B cell (primary cell): ENCODE measurements at regions not wholly inside any gene's neighbourhood (a gene's known extent, or its start where the extent isn't known, plus 50 kb on each side); places are given as distances from the start of the nearest gene placed in this dataset.

ENCODE experiments used
- ATAC-seq: fragments of 200-7000 bp; cut with Tn5 transposase; one replicate; pipeline ENCODE4 v1.10.0; 2021; ENCODE audit warnings: low read depth, mild to moderate bottlenecking, moderate number of reproducible peaks, moderate library complexity
- CTCF ChIA-PET: fragments of 350-600 bp; sonication (Branson Sonifier 250); formaldehyde crosslinking; loops from one replicate; lab custom pipeline; 2021; ENCODE audit warnings: antibody characterized with exemption, inconsistent platforms; lab: Charles Lee
- POLR2A ChIA-PET: fragments of 350-600 bp; sonication (Branson Sonifier 250); formaldehyde crosslinking; loops from one replicate; lab custom pipeline; 2021; ENCODE audit warnings: antibody characterized with exemption; lab: Charles Lee
- DNase-seq: peaks from one replicate; pipeline ENCODE4 v3.0.0; 2013
- H2AFZ ChIP-seq: 2 replicates; pipeline ENCODE4 v1.6.1; 2012; ENCODE audit warnings: mild to moderate bottlenecking, low read depth, low read length; ENCODE audit not compliant: insufficient read depth, poor library complexity, severe bottlenecking
- H3K27ac ChIP-seq, 2 donors: 1 replicate in 1 of 2; 2 replicates in 1 of 2; pipeline ENCODE4 v1.5.1; 2012 to 2013; ENCODE audit warnings: low read length in 2 of 2, mild to moderate bottlenecking in 2 of 2, moderate library complexity in 1 of 2
- H3K27me3 ChIP-seq, 4 experiments: fragments of 200-600 bp in 1 of 4; sonication (generic) in 1 of 4; replicated peaks in 1 of 4; 1 replicate in 2 of 4; 2 replicates in 2 of 4; pipeline versions ENCODE4 v1.6.1 to v1.7.0; 2013 to 2016; ENCODE audit warnings: low read length in 3 of 4, mild to moderate bottlenecking in 2 of 4, mixed read lengths in 1 of 4, moderate library complexity in 1 of 4; ENCODE audit not compliant: insufficient read depth in 4 of 4, control insufficient read depth in 3 of 4; ENCODE audit errors: control extremely low read depth in 1 of 4
- H3K36me3 ChIP-seq, 2 experiments: replicated peaks in 1 of 2; 1 replicate in 1 of 2; 2 replicates in 1 of 2; pipeline versions ENCODE4 v1.6.1 to v1.7.1; 2013; ENCODE audit warnings: low read length in 1 of 2; ENCODE audit not compliant: insufficient read depth in 2 of 2, control insufficient read depth in 1 of 2; ENCODE audit errors: control extremely low read depth in 1 of 2, extremely low read depth in 1 of 2
- H3K4me1 ChIP-seq, 2 donors: fragments of 200-600 bp in 1 of 2; sonication (generic) in 1 of 2; 1 replicate in 1 of 2; 2 replicates in 1 of 2; pipeline versions ENCODE4 v1.5.1 to v1.6.1; 2013 to 2017; ENCODE audit warnings: low read length in 2 of 2; ENCODE audit not compliant: control insufficient read depth in 2 of 2, insufficient read depth in 2 of 2
- H3K4me2 ChIP-seq: replicated peaks from 2 replicates; pipeline ENCODE3; 2012; ENCODE audit warnings: mild to moderate bottlenecking, low read depth, low read length; ENCODE audit not compliant: poor library complexity, severe bottlenecking
- H3K4me3 ChIP-seq, 5 experiments: fragments of 200-600 bp in 1 of 5; sonication (generic) in 1 of 5; 1 replicate in 3 of 5; 2 replicates in 2 of 5; pipeline versions ENCODE4 v1.5.1 to v1.7.0; 2011 to 2016; ENCODE audit warnings: low read length in 4 of 5, mild to moderate bottlenecking in 4 of 5, low read depth in 2 of 5, control low read depth in 1 of 5, moderate library complexity in 1 of 5; ENCODE audit not compliant: insufficient read depth in 1 of 5; ENCODE audit errors: control extremely low read depth in 1 of 5, extremely low read depth in 1 of 5
- H3K79me2 ChIP-seq: fragments of 200-600 bp; sonication (generic); one replicate; pipeline ENCODE4 v1.6.0; 2016; ENCODE audit warnings: low read length; ENCODE audit not compliant: control insufficient read depth, insufficient read depth
- H3K9ac ChIP-seq: fragments of 200-600 bp; sonication (generic); 2 replicates; pipeline ENCODE4 v1.6.1; 2017; ENCODE audit warnings: mild to moderate bottlenecking, low read length, moderate library complexity
- H3K9me3 ChIP-seq, 3 donors: one replicate each; pipeline versions ENCODE4 v1.6.1 to v1.7.1; 2013; ENCODE audit warnings: low read length in 2 of 3; ENCODE audit not compliant: control insufficient read depth in 2 of 3, insufficient read depth in 1 of 3; ENCODE audit errors: control extremely low read depth in 1 of 3
- H4K20me1 ChIP-seq: 2 replicates; pipeline ENCODE4 v1.6.0; 2012; ENCODE audit warnings: mild to moderate bottlenecking, low read length; ENCODE audit not compliant: insufficient read depth, control insufficient read depth, poor library complexity, severe bottlenecking
- H3K27ac Mint-ChIP-seq: one replicate; pipeline ENCODE4 v1.8.0; 2021; ENCODE audit warnings: mixed read lengths
- H3K27me3 Mint-ChIP-seq: one replicate; pipeline ENCODE4 v1.8.0; 2021; ENCODE audit warnings: mixed read lengths
- H3K4me1 Mint-ChIP-seq: one replicate; pipeline ENCODE4 v1.8.0; 2021; ENCODE audit warnings: mixed read lengths
- H3K4me3 Mint-ChIP-seq: one replicate; pipeline ENCODE4 v1.8.0; 2021; ENCODE audit warnings: mixed read lengths
- H3K9me3 Mint-ChIP-seq: one replicate; pipeline ENCODE4 v1.8.0; 2022; ENCODE audit warnings: mixed read lengths; ENCODE audit not compliant: insufficient read depth
- CTCF ChIP-seq: fragments of 200-600 bp; IDR thresholded peaks from one replicate; pipeline ENCODE4 v1.8.0; 2022; ENCODE audit warnings: antibody characterized with exemption, mild to moderate bottlenecking
- EZH2 ChIP-seq: IDR thresholded peaks from 2 replicates; pipeline ENCODE4 v1.6.1; 2012; ENCODE audit warnings: borderline replicate concordance, low read depth, mild to moderate bottlenecking, moderate library complexity, low read length; ENCODE audit not compliant: insufficient read depth, poor library complexity, severe bottlenecking
- WGBS: methylation state at CpG from one replicate; pipeline ENCODE4 v1.1.5; 2013; ENCODE audit warnings: missing lambda C conversion rate; ENCODE audit not compliant: insufficient coverage; 5-methylcytosine and 5-hydroxymethylcytosine counted together
- intact Hi-C: fragments of 100-400 bp; cut with micrococcal nuclease; formaldehyde crosslinking; loops from one replicate; pipeline ENCODE4 v1.10.0; 2022

- no peak for DNase-seq
- Histone ChIP-seq H3K27me3 (no peaks in the 10 kb centered on the region), H3K27ac (no peak overlapping the region), H3K4me2 (no peak overlapping the region), H3K79me2 (no peaks in the 10 kb centered on the region), H2AFZ (no peak overlapping the region), H3K4me3 (no peak overlapping the region), H3K36me3 (no peaks in the 10 kb centered on the region), H4K20me1 (no peaks in the 10 kb centered on the region), H3K9ac (no peak overlapping the region), H3K9me3 (peaks cover 0 to 5% (median 0%) of the 10 kb centered on the region in 3 donors), H3K4me1 (no peaks in the 10 kb centered on the region)
- intact Hi-C loops = no loop called here
- peaks cover 5% of the 10 kb centered on the region for H3K9me3 Mint-ChIP-seq
- peaks cover 15% of the 10 kb centered on the region for H3K27me3 Mint-ChIP-seq
- no peaks in the 10 kb centered on the region for H3K4me1 Mint-ChIP-seq
- no peak overlapping the region for H3K4me3 Mint-ChIP-seq
- ATAC-seq = no peak
- CTCF ChIA-PET = no interaction called here
- POLR2A ChIA-PET = no interaction called here
- no peak overlapping the region for H3K27ac Mint-ChIP-seq
- 92% methylated on average over 20 of the region's 21 CpGs for WGBS
- TF ChIP-seq CTCF (no peak), EZH2 (no peak)
Observed at GRCh38 chr16:86998196-86999001, 318.8 kb downstream of the C16orf95 start.

- H3K4me1 Mint-ChIP-seq = no peaks in the 10 kb centered on the region
- Histone ChIP-seq H3K9me3 (no peaks in the 10 kb centered on the region), H3K4me2 (no peak overlapping the region), H3K27ac (no peak overlapping the region), H3K4me1 (no peaks in the 10 kb centered on the region), H2AFZ (no peak overlapping the region), H3K79me2 (no peaks in the 10 kb centered on the region), H3K27me3 (no peaks in the 10 kb centered on the region), H3K36me3 (no peaks in the 10 kb centered on the region), H3K4me3 (no peak overlapping the region), H4K20me1 (no peaks in the 10 kb centered on the region), H3K9ac (no peak overlapping the region)
- no peak overlapping the region for H3K27ac Mint-ChIP-seq
- WGBS = 80% methylated on average over 1 of the region's 2 CpGs
- ATAC-seq (no peak), DNase-seq (no peak)
- peaks cover 5% of the 10 kb centered on the region for H3K9me3 Mint-ChIP-seq
- H3K4me3 Mint-ChIP-seq = no peak overlapping the region
- ChIA-PET CTCF (no interaction called here), POLR2A (no interaction called here)
- H3K27me3 Mint-ChIP-seq = peaks cover 11% of the 10 kb centered on the region
- intact Hi-C loops = no loop called here
- TF ChIP-seq EZH2 = no peak
- no peak for TF ChIP-seq CTCF
Observed at GRCh38 chr16:87000001-87000400, 317.2 kb downstream of the C16orf95 start.
